ENCODE measurements at regions not wholly inside any gene's neighbourhood (a gene's known extent, or its start where the extent isn't known, plus 50 kb on each side); places are given as distances from the start of the nearest gene placed in this dataset.

GRCh38 chr6:129940454-129941195 is 77.8 kb upstream of the L3MBTL3 start:
- TF ChIP-seq CTCF (IDR thresholded peaks at IDR 0.05) (no peak), POLR2A (IDR thresholded peaks at IDR 0.05) (no peak), POLR2AphosphoS5 (IDR thresholded peaks at IDR 0.05; ENCODE audit: insufficient read depth in 1 of 2, low read depth in 1 of 2) (no peak)
